G401.6 (cell line): ENCODE measurements at regions not wholly inside any gene's neighbourhood (a gene's known extent, or its start where the extent isn't known, plus 50 kb on each side); places are given as distances from the start of the nearest gene placed in this dataset.

Experiments used
- FAIRE-seq: peaks from 2 replicates; lab custom pipeline; 2012; peaks lifted over from hg19 to GRCh38; lab: Jason Lieb, UNC

GRCh38 chr4:34066126-34066525 lies 2178.2 kb downstream of the ARAP2 start:
- FAIRE-seq, result no peak

- no peak for FAIRE-seq
These were observed 2152.9 kb downstream of the ARAP2 start for GRCh38 chr4:34091451-34091850.

GRCh38 chr4:34094114-34094513 lies 2150.2 kb downstream of the ARAP2 start:
- no peak for FAIRE-seq

DNA sequence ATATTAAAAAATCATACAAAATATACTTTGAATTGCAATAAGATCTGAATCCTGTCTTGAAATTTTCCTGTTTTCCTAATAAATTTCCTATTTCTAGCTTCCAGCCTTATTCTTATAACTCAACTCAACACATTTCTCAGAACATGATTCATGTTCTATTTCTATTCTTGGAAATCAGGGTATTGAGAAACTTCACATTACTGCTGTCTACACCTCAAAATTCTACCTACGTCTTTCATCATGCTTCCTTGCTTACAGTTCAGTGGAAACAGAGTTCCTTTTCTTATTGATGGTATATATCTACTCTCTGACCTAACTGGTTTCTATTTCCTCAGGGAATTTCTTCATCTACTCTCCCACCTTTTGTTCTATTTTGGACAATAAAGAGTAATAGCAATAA lies 2139.0 kb downstream of the ARAP2 start:
- FAIRE-seq, result no peak

DNA sequence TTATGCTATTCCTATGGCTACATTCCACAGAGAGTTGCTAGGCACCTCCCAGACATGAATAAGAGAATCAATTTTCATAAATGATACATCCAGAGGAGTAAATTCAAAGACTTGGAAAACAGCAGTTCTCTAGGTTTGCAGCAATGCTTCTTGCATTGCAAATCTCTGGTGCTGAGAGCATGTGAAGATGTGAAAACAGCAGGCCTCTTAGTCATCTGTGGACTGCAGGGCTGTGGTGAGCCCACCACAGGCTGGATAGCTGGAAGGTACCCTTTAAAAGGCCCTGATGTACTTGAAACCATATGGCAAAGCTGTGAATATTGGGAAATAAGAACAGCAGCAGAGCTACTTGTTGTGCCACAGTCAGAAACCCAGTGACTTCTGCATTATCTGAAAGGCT lies 2135.9 kb downstream of the ARAP2 start:
- FAIRE-seq, result no peak

- no peak for FAIRE-seq
These were observed 2131.7 kb downstream of the ARAP2 start for GRCh38 chr4:34112573-34112972.

- no peak for FAIRE-seq
These were observed 2105.9 kb downstream of the ARAP2 start for GRCh38 chr4:34138385-34138784.

DNA sequence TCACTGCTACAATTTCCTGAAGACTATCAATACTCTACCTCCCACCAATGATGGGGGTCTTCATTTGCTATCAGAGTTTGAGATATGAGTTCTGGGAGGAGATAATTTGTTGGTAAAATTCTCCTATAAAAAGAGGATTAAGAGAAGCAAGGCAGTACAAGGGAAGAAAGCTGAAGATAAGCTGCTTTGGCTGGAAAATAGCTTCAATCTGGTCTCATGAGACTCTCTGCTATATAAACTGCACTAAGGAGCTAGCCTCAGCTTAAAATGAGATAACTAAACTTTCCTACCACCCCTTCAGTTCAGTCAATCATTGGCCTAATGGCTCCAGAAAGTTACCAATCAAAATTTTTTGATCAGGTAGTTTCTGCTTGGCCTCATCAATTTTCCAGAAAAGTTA lies 2105.0 kb downstream of the ARAP2 start:
- no peak for FAIRE-seq

DNA sequence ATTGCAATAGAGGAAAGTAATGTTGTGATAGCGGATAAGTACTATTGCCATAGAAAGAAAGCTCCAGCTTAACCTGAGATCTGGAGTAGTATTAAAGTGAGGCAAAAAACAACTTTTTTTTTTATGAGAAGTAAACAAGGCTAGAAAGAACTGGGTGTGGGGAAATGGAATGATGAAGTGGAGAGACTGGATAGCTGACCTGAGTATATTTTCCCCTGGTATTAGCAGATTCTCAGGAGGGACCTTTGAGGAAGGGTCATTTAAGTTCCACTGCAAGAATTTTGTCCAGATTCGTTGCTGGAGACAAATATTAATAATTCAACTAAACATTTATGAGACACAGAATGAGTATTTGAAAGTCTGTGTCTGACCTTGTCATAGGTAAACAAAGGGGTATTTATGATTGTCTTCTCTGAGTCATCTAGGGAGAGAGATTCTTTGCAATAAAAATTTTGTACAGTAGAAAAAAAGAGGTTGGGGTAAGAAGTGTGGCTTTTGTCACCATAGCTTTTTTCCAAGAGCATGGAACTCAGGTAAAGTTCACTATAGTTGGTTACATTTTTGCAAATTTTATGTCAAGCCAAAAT lies 2095.9 kb downstream of the ARAP2 start:
- FAIRE-seq, result no peak

DNA sequence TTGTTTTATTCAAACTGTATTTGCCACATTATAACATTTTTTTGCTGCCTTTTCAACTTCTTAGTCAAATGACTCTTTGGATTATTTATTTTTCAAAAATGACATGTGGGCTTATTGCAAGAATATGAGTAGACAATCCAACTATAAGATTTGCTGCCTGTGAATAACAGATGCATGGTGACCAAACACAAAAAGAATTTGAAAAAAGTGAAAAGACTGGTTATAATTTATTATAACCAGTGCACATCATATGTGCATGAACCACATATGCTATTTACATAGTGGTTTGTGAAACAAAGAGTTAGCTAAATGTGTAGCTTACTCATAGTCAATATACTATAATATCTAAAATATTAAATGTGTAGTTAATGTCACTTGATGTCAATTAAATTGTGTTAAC lies 2086.8 kb downstream of the ARAP2 start:
- no peak for FAIRE-seq

DNA sequence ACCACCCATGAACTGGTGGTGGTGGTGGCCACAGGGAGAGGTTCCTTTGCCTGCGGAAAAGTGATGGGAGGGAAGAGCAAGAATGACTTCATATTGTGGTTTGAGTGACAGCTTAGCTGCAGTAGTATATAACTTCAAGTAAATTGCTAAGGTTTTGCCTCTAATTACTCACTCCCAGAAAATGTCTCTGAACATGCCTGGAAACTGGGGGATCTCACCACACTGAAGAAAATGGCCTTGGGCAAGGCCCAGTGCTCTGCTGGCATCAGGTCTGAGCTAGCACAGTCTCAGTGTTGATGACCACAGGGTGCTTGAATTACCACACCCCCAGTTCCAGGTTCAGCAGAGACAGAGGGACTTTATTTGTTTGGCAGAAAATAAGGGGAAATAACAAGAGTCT lies 2085.4 kb downstream of the ARAP2 start:
- no peak for FAIRE-seq

GRCh38 chr4:34170946-34171345 lies 2073.4 kb downstream of the ARAP2 start:
- FAIRE-seq, result no peak

GRCh38 chr4:34176609-34177008 lies 2067.7 kb downstream of the ARAP2 start:
- no peak for FAIRE-seq

GRCh38 chr4:34178476-34178875 lies 2065.8 kb downstream of the ARAP2 start:
- no peak for FAIRE-seq

GRCh38 chr4:34181311-34181841 lies 2062.9 kb downstream of the ARAP2 start:
- no peak for FAIRE-seq

DNA sequence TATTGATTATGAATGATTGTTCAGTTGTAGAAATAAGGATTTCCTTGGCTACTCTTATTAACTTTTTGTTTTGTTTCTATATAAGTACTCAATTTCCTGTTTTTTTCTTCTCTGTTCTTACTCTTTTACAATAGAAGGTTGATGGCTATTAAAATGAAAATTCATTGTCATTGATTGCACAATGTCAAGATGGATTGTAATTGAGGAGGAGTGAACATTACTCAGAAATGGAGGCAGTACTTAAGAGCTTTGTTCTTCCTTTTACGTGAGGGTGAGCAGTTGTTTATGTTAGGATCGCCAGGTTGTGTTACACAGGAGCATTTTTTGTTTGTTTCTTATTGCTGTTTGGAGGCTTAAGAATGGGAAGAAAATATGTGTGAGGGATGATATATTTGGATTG lies 2062.4 kb downstream of the ARAP2 start:
- no peak for FAIRE-seq

DNA sequence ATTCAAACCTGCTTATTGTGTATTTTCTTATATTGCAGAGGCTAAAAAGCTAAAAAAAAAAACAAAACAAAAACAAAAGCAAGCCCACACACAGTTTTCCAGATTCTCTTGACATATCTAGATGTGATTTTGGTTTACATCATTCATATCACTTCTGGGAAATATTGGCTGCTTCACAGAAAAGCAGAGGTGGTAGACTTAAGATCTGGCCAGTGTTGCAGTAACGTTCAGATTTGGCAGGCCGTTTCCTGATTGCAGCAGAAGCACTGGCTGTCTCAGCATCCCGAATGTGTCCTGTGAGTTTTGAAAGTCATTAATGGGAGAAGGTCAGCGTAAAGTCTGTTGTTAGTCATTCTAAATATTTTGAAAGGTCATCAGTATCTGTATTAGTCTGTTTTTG lies 2062.0 kb downstream of the ARAP2 start:
- no peak for FAIRE-seq

DNA sequence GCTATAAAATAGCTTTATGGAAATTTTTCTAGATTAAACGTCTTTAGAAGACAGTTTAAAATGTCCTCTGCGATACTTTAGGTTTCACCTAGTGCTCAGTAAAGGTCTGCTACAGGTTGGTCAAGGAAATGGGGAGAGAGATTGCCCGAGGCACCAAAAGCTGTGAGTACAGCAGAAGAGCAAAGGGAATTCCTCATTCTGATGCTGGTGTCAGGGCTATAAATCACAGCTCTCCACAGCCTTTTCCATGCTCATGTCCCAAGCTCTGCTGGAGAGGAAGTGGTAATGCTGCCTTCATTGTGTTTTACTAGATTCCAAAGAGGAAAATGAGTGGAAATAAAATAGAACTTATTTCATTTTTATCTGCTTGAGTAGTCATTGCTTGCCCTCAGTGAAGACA lies 2060.4 kb downstream of the ARAP2 start:
- no peak for FAIRE-seq

GRCh38 chr4:34187056-34187455 lies 2057.3 kb downstream of the ARAP2 start:
- FAIRE-seq, result no peak

- no peak for FAIRE-seq
These were observed 2052.9 kb downstream of the ARAP2 start for GRCh38 chr4:34191443-34191842.

- no peak for FAIRE-seq
These were observed 2050.7 kb downstream of the ARAP2 start for GRCh38 chr4:34193451-34194154.

- FAIRE-seq, result no peak
These were observed 2049.7 kb downstream of the ARAP2 start for GRCh38 chr4:34194585-34194984.

DNA sequence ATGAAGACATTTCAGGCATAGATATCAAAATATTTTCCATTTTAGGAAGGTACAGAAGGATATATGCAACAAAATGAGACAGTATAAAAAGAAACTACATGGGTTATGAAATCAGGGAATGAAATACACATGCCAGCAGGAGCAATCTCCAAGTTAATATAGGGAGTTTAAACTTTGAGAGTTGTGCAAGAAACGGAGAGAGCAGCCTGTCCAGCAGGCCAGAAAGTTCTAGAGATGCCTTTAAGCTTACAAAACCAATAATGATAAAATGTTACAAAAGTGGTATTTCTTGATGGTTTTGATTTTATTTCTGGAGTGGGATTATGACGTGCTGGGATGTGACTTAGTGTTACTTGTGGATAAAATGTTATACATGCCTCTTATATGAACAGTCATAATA lies 2047.9 kb downstream of the ARAP2 start:
- no peak for FAIRE-seq

- no peak for FAIRE-seq
These were observed 2045.3 kb downstream of the ARAP2 start for GRCh38 chr4:34198966-34199365.
